WTC11 (cell line): ENCODE measurements at regions not wholly inside any gene's neighbourhood (a gene's known extent, or its start where the extent isn't known, plus 50 kb on each side); places are given as distances from the start of the nearest gene placed in this dataset.

ENCODE experiments used
- ATAC-seq: fragments of 200-7000 bp; cut with Tn5 transposase; 2 replicates; pipeline ENCODE4 v1.10.0; 2021; ENCODE audit warnings: mild to moderate bottlenecking, moderate library complexity
- CTCF ChIA-PET: fragments of 300-600 bp; sonication (Branson Sonifier 250); formaldehyde crosslinking; loops from one replicate; lab custom pipeline; 2021; ENCODE audit warnings: antibody characterized with exemption; lab: Charles Lee
- POLR2A ChIA-PET: fragments of 350-600 bp; sonication (Branson Sonifier 250); formaldehyde crosslinking; loops from one replicate; lab custom pipeline; 2021; ENCODE audit warnings: antibody characterized with exemption; lab: Charles Lee
- DNase-seq: peaks from one replicate; pipeline ENCODE4 v3.0.0; 2021; ENCODE audit warnings: low spot score
- H3K27ac Mint-ChIP-seq: 2 replicates; pipeline ENCODE4 v1.8.0; 2021; ENCODE audit warnings: mixed read lengths
- H3K27me3 Mint-ChIP-seq: 2 replicates; pipeline ENCODE4 v1.8.0; 2021; ENCODE audit warnings: low read depth, mild to moderate bottlenecking, moderate library complexity, mixed read lengths
- H3K36me3 Mint-ChIP-seq: 2 replicates; pipeline ENCODE4 v1.8.0; 2021; ENCODE audit warnings: mixed read lengths
- H3K4me1 Mint-ChIP-seq: 2 replicates; pipeline ENCODE4 v1.8.0; 2022; ENCODE audit warnings: mixed read lengths
- H3K4me3 Mint-ChIP-seq: 2 replicates; pipeline ENCODE4 v1.8.0; 2021; ENCODE audit warnings: mild to moderate bottlenecking, moderate library complexity, mixed read lengths
- H3K9me3 Mint-ChIP-seq: 2 replicates; pipeline ENCODE4 v1.8.0; 2021; ENCODE audit warnings: mixed read lengths
- CREB1 ChIP-seq: sonication (generic); formaldehyde crosslinking; IDR thresholded peaks from 2 replicates; pipeline ENCODE4 v1.8.0; 2023; ENCODE audit warnings: mild to moderate bottlenecking, missing genetic modification reagents
- ESRRA ChIP-seq: sonication (generic); formaldehyde crosslinking; IDR thresholded peaks from 2 replicates; pipeline ENCODE4 v1.8.1; 2022; ENCODE audit warnings: mild to moderate bottlenecking, missing genetic modification reagents, borderline replicate concordance
- GRHL2 ChIP-seq: fragments of 250-450 bp; sonication (Bioruptor Pico); IDR thresholded peaks from 2 replicates; pipeline ENCODE4 v1.8.0; 2022; ENCODE audit warnings: mild to moderate bottlenecking, moderate library complexity; ENCODE audit not compliant: insufficient replicate concordance, severe bottlenecking
- MXD4 ChIP-seq: fragments of 250-450 bp; sonication (Bioruptor Pico); IDR thresholded peaks from 2 replicates; pipeline ENCODE4 v1.8.0; 2021; ENCODE audit warnings: mild to moderate bottlenecking, moderate library complexity, borderline replicate concordance
- OVOL2 ChIP-seq: fragments of 250-450 bp; sonication (Bioruptor Pico); IDR thresholded peaks from 2 replicates; pipeline ENCODE4 v1.9.0; 2021; ENCODE audit warnings: mild to moderate bottlenecking, borderline replicate concordance
- TEAD4 ChIP-seq: sonication (generic); formaldehyde crosslinking; IDR thresholded peaks from 2 replicates; pipeline ENCODE4 v1.8.0; 2022; ENCODE audit warnings: mild to moderate bottlenecking, missing genetic modification reagents
- TF ChIP-seq, protein P1 (sequence below): fragments of 250-450 bp; sonication (Bioruptor Pico); conservative IDR thresholded peaks from 2 replicates; pipeline ENCODE4 v1.9.0; 2021; ENCODE audit warnings: mild to moderate bottlenecking
- TF ChIP-seq, protein P2 (sequence below): sonication (generic); formaldehyde crosslinking; IDR thresholded peaks from 2 replicates; pipeline ENCODE4 v1.8.1; 2022; ENCODE audit warnings: mild to moderate bottlenecking, moderate library complexity, missing genetic modification reagents
- TF ChIP-seq, protein P3 (sequence below): sonication (generic); formaldehyde crosslinking; IDR thresholded peaks from 2 replicates; pipeline ENCODE4 v1.8.1; 2023; ENCODE audit warnings: mild to moderate bottlenecking, missing genetic modification reagents
- TF ChIP-seq, protein P4 (sequence below): sonication (generic); formaldehyde crosslinking; IDR thresholded peaks from 2 replicates; pipeline ENCODE4 v1.8.1; 2023; ENCODE audit warnings: mild to moderate bottlenecking, missing genetic modification reagents, moderate library complexity
- TF ChIP-seq, protein P5 (sequence below): sonication (generic); formaldehyde crosslinking; IDR thresholded peaks from 2 replicates; pipeline ENCODE4 v1.8.0; 2022; ENCODE audit warnings: mild to moderate bottlenecking, missing genetic modification reagents
- TF ChIP-seq, protein P6 (sequence below): sonication (generic); formaldehyde crosslinking; IDR thresholded peaks from 2 replicates; pipeline ENCODE4 v1.8.1; 2023; ENCODE audit warnings: mild to moderate bottlenecking, missing genetic modification reagents, moderate library complexity
- TF ChIP-seq, protein P7 (sequence below): sonication (generic); formaldehyde crosslinking; IDR thresholded peaks from 2 replicates; pipeline ENCODE4 v1.8.0; 2022; ENCODE audit warnings: mild to moderate bottlenecking, missing genetic modification reagents
- TF ChIP-seq, protein P8 (sequence below): fragments of 250-450 bp; sonication (Bioruptor Pico); IDR thresholded peaks from 2 replicates; pipeline ENCODE4 v1.9.0; 2021; ENCODE audit warnings: mild to moderate bottlenecking

DNA sequence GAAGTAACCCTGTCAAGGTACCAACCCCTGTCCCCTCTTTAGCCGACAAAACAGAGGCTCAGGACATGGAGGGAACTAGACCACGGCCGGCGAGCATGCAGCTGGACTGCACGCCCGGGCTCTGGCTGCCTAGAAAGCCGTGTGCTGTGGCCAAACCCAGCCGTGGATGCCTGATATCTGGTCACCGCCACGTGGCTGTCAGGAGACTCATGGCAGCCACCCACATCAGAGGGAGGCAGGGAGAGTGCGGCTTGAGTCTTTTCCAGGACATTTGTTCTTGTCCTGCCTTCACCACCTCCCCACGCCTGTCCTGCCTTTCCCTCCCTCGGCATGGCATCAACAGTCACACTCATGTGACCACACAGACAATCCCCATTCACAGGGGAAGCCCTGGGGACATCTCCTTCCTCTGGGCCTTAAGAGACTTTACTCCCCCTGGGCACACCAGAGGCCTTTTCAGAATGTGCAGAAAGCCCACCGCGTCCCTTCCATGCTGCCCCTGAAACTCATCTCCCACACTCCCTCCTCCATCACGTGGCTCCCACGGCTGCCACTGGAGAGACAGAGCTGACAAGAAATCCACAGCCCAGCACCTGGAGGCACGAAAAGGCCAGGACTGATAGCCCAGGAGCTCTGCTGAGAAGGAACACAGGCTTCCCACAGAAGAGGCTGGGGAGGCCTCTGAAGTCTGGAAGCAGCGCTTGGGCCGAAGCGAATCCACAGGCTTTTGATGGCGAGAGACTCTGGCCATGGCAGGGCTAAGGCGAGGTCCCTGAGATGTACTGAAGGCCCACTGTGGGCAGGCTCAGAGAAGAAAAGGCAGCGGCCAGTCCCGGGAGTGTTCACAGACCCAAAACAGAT is 71.2 kb upstream of the IQSEC1 start (continued):
- TF ChIP-seq, protein P1, sequence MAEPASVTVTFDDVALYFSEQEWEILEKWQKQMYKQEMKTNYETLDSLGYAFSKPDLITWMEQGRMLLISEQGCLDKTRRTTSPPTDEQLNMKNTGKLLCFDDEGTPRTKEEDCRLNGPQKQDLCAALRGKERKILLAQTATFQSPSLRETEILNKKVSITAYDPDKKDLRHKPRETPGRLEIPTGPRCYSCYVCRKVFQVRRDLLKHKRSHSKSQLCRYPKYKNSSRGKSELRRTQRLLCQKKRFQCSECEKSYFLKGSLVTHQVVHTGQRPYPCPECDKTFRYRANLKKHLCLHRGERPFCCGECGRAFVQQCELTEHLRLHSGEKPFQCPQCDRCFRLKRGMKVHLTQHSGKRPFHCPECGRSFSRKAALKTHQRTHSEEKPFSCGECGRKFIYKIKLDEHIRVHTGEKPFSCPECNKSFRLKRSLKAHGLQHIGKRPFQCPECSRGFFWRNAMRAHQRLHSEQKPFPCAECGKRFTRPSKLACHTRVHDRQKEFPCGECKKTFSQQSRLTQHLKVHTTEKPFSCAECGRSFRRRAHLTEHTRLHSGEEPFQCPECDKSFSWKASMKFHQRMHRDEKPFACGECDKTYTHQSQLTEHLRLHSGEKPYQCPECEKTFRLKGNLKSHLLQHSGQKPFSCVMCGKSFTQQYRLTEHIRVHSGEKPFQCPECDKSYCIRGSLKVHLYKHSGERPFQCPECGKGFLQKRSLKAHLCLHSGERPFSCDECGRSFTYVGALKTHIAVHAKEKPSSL = no peak
- TF ChIP-seq, protein P2, sequence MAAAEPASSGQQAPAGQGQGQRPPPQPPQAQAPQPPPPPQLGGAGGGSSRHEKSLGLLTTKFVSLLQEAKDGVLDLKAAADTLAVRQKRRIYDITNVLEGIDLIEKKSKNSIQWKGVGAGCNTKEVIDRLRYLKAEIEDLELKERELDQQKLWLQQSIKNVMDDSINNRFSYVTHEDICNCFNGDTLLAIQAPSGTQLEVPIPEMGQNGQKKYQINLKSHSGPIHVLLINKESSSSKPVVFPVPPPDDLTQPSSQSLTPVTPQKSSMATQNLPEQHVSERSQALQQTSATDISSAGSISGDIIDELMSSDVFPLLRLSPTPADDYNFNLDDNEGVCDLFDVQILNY (CRISPR knock-in tag) = no peak
- no peak for TF ChIP-seq CREB1 (CRISPR knock-in tag)
- no peak for TF ChIP-seq ESRRA (CRISPR knock-in tag)
- TF ChIP-seq, protein P3, sequence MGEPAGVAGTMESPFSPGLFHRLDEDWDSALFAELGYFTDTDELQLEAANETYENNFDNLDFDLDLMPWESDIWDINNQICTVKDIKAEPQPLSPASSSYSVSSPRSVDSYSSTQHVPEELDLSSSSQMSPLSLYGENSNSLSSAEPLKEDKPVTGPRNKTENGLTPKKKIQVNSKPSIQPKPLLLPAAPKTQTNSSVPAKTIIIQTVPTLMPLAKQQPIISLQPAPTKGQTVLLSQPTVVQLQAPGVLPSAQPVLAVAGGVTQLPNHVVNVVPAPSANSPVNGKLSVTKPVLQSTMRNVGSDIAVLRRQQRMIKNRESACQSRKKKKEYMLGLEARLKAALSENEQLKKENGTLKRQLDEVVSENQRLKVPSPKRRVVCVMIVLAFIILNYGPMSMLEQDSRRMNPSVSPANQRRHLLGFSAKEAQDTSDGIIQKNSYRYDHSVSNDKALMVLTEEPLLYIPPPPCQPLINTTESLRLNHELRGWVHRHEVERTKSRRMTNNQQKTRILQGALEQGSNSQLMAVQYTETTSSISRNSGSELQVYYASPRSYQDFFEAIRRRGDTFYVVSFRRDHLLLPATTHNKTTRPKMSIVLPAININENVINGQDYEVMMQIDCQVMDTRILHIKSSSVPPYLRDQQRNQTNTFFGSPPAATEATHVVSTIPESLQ (CRISPR knock-in tag) = no peak
- TF ChIP-seq GRHL2 = no peak
- TF ChIP-seq TEAD4 (CRISPR knock-in tag) = no peak
- TF ChIP-seq, all 79 proteins: peak for 0

DNA sequence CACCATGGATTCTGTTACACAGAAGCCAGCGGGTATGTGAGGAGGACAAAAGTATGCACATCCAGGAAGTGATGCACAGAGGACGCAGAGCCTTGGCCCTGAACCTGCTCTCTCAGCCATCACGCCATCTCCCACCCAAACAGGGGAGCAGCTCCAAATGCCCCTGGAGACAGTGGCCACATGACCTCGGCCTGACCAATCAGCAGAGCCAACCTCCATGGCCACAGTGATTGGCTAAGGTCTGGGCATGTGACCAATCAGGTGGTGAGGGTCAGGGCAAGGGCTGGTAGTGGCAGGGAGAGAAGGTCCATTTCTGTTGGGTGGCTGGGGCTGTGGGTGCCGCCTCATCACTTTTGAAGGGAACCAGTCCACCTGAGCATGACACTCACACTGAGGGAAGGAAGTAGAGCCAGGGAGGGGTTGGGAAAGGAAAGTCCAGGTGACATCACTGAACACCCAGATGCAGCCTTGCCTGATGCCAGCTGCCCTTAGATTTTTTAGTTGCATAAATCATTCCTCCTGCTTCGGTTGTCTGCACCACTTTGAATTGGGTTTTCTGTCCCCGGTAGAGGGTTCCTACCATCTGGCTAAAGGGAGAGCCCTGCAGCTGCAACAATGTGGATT is 70.3 kb upstream of the IQSEC1 start:
- ChIA-PET POLR2A (no interaction called here), CTCF (interaction anchor here (2.7 kb wide), 1 partner anchor 51 kb away, joined by 22 read pairs; no protein-coding TSS in a partner anchor)
- H3K36me3 Mint-ChIP-seq = 0 out of 2 replicates have a peak, but pooled peaks cover 2% of the 10 kb centered on the region
- DNase-seq (no peak), ATAC-seq (no peak)
- H3K9me3 Mint-ChIP-seq = peaks cover 10% of the 10 kb centered on the region; the same call in 1 of the 2 replicates
- peaks cover 3% of the 10 kb centered on the region; the same call in 1 of the 2 replicates for H3K4me1 Mint-ChIP-seq
- no peaks in the 10 kb centered on the region for H3K27me3 Mint-ChIP-seq
- no peak overlapping the region for H3K4me3 Mint-ChIP-seq
- H3K27ac Mint-ChIP-seq = no peak overlapping the region
- TF ChIP-seq MXD4 (CRISPR knock-in tag) = no peak
- TF ChIP-seq, protein P4, sequence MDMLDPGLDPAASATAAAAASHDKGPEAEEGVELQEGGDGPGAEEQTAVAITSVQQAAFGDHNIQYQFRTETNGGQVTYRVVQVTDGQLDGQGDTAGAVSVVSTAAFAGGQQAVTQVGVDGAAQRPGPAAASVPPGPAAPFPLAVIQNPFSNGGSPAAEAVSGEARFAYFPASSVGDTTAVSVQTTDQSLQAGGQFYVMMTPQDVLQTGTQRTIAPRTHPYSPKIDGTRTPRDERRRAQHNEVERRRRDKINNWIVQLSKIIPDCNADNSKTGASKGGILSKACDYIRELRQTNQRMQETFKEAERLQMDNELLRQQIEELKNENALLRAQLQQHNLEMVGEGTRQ (CRISPR knock-in tag) = peak; percentile 89
- TF ChIP-seq, protein P5, sequence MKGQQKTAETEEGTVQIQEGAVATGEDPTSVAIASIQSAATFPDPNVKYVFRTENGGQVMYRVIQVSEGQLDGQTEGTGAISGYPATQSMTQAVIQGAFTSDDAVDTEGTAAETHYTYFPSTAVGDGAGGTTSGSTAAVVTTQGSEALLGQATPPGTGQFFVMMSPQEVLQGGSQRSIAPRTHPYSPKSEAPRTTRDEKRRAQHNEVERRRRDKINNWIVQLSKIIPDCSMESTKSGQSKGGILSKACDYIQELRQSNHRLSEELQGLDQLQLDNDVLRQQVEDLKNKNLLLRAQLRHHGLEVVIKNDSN = peak; percentile 77; the same call in 1 of the 2 replicates
- TF ChIP-seq, all 79 proteins: peak for 2

DNA sequence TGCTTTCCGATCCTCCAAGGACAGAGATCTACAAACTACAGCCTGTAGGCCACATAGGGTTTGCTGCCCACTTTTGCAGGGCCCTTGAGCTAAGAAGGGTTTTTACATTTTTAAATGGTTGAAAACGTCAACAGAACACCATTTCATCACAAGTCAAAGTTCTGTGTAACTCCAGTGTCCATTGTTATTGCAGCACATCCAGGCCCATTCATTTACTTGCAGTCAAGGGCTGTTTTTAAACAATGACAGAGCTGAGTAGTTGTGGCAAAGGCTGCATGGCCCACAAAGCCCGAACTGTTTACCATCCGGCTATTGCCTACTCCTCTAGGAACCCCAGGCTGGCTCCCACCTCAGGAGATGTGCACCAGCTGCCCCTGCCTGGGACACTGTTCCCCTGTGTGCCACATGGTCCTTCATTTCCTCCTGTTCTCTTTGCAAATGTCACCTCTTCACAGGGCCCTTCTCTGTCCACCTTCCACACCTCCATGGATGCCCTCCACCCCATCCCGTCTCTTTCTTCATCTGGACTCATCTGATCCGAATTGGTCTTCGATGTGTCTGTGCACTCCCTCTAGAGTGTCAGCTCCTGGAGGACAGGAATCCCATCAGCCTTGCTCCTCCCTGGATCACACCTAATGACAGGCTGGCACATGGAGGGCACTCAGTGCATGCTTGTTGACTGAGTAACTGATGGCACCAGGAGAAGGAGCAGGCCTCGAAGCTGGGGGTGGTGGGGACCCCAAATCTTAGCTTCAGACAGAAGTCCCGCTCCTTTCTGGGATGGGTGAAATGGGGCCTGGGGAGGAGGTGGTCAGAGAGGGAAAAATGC is 69.5 kb upstream of the IQSEC1 start:
- CTCF ChIA-PET = interaction anchor here (1.0 to 2.7 kb wide), 5 partner anchors 10 to 337 kb away, joined by 3 to 22 read pairs (median 5); partner anchors contain the start of gene HDAC11
- DNase-seq = no peak
- TF ChIP-seq, protein P6, sequence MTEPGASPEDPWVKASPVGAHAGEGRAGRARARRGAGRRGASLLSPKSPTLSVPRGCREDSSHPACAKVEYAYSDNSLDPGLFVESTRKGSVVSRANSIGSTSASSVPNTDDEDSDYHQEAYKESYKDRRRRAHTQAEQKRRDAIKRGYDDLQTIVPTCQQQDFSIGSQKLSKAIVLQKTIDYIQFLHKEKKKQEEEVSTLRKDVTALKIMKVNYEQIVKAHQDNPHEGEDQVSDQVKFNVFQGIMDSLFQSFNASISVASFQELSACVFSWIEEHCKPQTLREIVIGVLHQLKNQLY (CRISPR knock-in tag) = no peak
- no peak for TF ChIP-seq OVOL2 (CRISPR knock-in tag)
- TF ChIP-seq MXD4 (CRISPR knock-in tag) = no peak
- TF ChIP-seq, protein P7, sequence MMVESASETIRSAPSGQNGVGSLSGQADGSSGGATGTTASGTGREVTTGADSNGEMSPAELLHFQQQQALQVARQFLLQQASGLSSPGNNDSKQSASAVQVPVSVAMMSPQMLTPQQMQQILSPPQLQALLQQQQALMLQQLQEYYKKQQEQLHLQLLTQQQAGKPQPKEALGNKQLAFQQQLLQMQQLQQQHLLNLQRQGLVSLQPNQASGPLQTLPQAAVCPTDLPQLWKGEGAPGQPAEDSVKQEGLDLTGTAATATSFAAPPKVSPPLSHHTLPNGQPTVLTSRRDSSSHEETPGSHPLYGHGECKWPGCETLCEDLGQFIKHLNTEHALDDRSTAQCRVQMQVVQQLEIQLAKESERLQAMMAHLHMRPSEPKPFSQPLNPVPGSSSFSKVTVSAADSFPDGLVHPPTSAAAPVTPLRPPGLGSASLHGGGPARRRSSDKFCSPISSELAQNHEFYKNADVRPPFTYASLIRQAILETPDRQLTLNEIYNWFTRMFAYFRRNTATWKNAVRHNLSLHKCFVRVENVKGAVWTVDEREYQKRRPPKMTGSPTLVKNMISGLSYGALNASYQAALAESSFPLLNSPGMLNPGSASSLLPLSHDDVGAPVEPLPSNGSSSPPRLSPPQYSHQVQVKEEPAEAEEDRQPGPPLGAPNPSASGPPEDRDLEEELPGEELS (CRISPR knock-in tag) = no peak
- TF ChIP-seq, protein P4 (CRISPR knock-in tag) = no peak
- TF ChIP-seq, protein P8, sequence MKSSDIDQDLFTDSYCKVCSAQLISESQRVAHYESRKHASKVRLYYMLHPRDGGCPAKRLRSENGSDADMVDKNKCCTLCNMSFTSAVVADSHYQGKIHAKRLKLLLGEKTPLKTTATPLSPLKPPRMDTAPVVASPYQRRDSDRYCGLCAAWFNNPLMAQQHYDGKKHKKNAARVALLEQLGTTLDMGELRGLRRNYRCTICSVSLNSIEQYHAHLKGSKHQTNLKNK (CRISPR knock-in tag) = no peak
- no peak for TF ChIP-seq CREB1 (CRISPR knock-in tag)

More for the DNA sequence above, 69.5 kb upstream of the IQSEC1 start:
- Mint-ChIP-seq H3K27ac (no peak overlapping the region), H3K9me3 (peaks cover 6% of the 10 kb centered on the region; the same call in 1 of the 2 replicates), H3K27me3 (no peaks in the 10 kb centered on the region), H3K36me3 (0 out of 2 replicates have a peak, but pooled peaks cover 1% of the 10 kb centered on the region), H3K4me3 (no peak overlapping the region), H3K4me1 (peaks cover 6% of the 10 kb centered on the region)
- POLR2A ChIA-PET = no interaction called here
- ATAC-seq = no peak
